ENCODE measurements at regions not wholly inside any gene's neighbourhood (a gene's known extent, or its start where the extent isn't known, plus 50 kb on each side); places are given as distances from the start of the nearest gene placed in this dataset.

GRCh38 chr6:21533678-21534077, 59.9 kb upstream of the SOX4 start:
- DNase-seq (ENCODE audit: insufficient read length), result no peak
- FAIRE-seq, result no peak
- no peak for TF ChIP-seq POLR2AphosphoS5 (IDR thresholded peaks at IDR 0.05; ENCODE audit: low read depth, low read length)
- TF ChIP-seq POLR2A (IDR thresholded peaks at IDR 0.05; ENCODE audit: low read depth, low read length), result no peak
- no peak for TF ChIP-seq TAF1 (IDR thresholded peaks at IDR 0.05; ENCODE audit: borderline replicate concordance, low read depth, low read length)

GRCh38 chr6:21536280-21536766, 57.2 kb upstream of the SOX4 start:
- no peak for TF ChIP-seq TAF1 (IDR thresholded peaks at IDR 0.05; ENCODE audit: borderline replicate concordance, low read depth, low read length)
- TF ChIP-seq POLR2AphosphoS5 (IDR thresholded peaks at IDR 0.05; ENCODE audit: low read depth, low read length), result no peak
- no peak for TF ChIP-seq POLR2A (IDR thresholded peaks at IDR 0.05; ENCODE audit: low read depth, low read length)
- FAIRE-seq (no peak), DNase-seq (ENCODE audit: insufficient read length) (no peak)

GRCh38 chr6:21537637-21538036, 55.9 kb upstream of the SOX4 start:
- TF ChIP-seq TAF1 (IDR thresholded peaks at IDR 0.05; ENCODE audit: borderline replicate concordance, low read depth, low read length) (no peak), POLR2A (IDR thresholded peaks at IDR 0.05; ENCODE audit: low read depth, low read length) (no peak), POLR2AphosphoS5 (IDR thresholded peaks at IDR 0.05; ENCODE audit: low read depth, low read length) (no peak)
- no peak for FAIRE-seq
- no peak for DNase-seq (ENCODE audit: insufficient read length)

GRCh38 chr6:21538186-21538798, 55.3 kb upstream of the SOX4 start:
- TF ChIP-seq POLR2AphosphoS5 (IDR thresholded peaks at IDR 0.05; ENCODE audit: low read depth, low read length), result no peak
- TF ChIP-seq POLR2A (IDR thresholded peaks at IDR 0.05; ENCODE audit: low read depth, low read length), result no peak
- TF ChIP-seq TAF1 (IDR thresholded peaks at IDR 0.05; ENCODE audit: borderline replicate concordance, low read depth, low read length), result no peak
- FAIRE-seq (no peak), DNase-seq (ENCODE audit: insufficient read length) (no peak)

- FAIRE-seq, result no peak
- TF ChIP-seq POLR2AphosphoS5 (IDR thresholded peaks at IDR 0.05; ENCODE audit: low read depth, low read length) (no peak), TAF1 (IDR thresholded peaks at IDR 0.05; ENCODE audit: borderline replicate concordance, low read depth, low read length) (no peak), POLR2A (IDR thresholded peaks at IDR 0.05; ENCODE audit: low read depth, low read length) (no peak)
- no peak for DNase-seq (ENCODE audit: insufficient read length)
Measured at GRCh38 chr6:21539621-21540100, 53.9 kb upstream of the SOX4 start.
